SHP77 treated with DMSO at 0.1 percent for 48 hours (cell line): ENCODE measurements at regions not wholly inside any gene's neighbourhood (a gene's known extent, or its start where the extent isn't known, plus 50 kb on each side); places are given as distances from the start of the nearest gene placed in this dataset.

Experiments used
- DNase-seq: peaks from one replicate; lab custom pipeline; 2025; lab: John Stamatoyannopoulos, UW

- DNase-seq: no peak
These were observed 461.1 kb downstream of the LPIN1 start for GRCh38 chr2:12207491-12207890.

DNA sequence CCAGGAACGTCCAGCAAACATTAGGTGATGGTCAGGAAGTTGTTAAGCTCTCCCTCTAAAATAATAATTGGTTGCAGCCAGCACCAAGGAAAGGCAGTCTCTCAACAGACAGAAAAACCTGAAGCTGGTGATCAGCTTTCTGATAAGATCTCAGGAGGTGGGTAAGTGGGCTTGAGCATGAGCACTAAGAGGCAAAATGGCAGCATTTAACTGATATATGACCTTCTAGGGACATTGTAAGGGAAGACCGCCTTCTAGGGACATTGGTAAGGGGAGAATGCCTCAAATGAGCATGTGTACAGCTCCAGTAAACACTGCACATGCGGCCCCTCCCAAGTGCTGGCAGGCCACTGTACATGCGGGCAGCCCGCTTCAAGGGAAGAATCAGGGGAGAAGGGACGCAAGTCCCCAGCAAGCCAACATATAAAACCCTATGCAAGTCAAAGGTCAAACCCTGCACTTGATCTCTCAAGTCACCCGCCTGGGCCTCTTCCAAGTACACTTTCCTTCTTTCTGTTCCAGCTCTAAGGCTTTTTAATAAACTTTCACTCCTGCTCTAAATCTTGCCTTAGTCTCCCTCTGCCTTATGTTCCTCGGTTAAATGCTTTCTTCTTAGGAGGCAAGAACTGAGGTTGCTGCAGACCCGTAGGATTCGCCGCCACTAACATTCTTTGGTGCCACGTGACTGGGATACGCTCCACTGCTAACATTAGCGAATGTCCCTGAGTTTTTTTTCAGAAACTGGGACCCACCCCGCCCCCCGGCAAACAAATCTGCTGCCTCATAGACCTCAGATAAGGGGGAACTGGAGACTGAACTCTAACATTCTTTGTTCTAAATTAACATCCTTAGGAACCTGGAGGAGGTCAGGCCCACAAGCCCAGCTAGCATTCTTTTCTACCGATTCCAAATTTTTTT is 463.8 kb downstream of the LPIN1 start:
- no peak for DNase-seq

GRCh38 chr2:12211326-12212175 is 465.1 kb downstream of the LPIN1 start:
- DNase-seq: no peak

DNA sequence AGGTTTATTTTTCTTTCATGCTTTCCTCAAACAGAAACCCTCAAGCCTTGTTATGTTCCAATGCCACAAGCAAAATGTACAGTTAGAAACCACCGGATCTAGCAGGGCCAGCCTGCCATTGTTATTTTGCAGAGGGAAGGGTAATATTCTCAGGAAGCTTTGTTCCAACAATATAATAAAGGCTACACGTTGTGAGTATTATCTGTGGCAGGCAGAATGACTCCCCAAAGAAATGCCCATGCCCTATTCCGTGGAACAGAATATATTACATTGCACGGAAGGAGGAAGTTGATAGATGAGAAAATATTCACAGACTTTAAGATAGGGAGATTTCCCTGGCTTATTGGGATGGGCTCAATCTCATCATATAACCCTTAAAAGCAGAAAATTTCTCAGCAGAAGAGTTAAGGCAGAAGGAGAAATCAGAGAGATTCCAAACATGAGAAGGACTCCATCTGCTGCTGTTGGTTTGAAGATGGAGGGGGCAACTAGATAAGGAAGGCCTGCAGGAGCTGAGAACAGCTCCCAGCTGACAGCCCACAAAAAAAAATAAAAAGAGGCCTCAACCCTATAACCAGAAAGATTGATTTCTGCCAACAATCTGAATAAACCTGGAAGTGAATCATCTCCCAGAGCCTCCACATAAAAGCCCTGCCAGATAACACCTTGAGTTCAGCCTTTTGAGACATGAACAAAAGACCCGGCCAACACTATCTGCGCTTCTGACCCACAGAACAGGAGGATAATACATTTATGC is 466.6 kb downstream of the LPIN1 start:
- DNase-seq: no peak

- DNase-seq: no peak
These were observed 470.7 kb downstream of the LPIN1 start for GRCh38 chr2:12217175-12217574.

GRCh38 chr2:12219761-12220160 is 473.3 kb downstream of the LPIN1 start:
- DNase-seq: no peak

DNA sequence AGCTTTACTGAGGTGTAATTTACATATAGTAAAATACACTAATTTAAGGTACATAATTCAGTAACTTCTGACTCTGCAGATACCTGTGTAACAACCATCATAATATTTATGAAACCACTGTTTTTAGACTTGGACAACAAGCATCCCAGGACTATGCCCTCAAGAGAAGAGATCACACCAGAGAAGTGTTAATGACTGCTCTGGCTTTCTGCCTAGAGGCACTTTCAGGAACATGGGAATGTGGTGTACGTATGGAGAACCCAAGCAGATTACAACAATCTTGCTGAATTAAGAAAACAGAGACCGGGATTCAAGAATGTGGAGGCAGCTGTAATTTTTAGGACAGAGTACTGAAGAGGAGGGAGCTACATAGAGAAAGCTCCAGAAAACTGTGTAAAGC is 475.2 kb downstream of the LPIN1 start:
- DNase-seq: no peak

DNA sequence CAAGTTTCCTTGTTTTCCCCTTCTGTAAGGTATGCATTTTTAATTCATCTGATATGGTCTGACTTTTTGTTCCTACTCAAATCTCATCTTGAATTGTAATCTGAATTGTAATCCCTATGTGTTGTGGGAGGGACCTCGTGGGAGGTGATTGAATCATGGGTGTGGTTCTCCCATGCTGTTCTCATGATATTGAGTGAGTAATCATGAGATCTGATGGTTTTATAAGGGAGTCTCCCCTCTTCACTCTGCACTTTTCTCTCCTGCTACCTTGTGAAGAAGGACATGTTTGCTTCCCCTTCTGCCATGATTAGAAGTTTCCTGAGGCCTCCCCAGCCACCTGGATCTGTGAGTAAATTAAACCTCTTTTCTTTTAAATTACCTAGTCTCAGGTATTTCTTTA is 476.1 kb downstream of the LPIN1 start:
- no peak for DNase-seq

- DNase-seq: no peak
These were observed 477.3 kb downstream of the LPIN1 start for GRCh38 chr2:12223732-12224131.

GRCh38 chr2:12226653-12227052 is 480.2 kb downstream of the LPIN1 start:
- no peak for DNase-seq

DNA sequence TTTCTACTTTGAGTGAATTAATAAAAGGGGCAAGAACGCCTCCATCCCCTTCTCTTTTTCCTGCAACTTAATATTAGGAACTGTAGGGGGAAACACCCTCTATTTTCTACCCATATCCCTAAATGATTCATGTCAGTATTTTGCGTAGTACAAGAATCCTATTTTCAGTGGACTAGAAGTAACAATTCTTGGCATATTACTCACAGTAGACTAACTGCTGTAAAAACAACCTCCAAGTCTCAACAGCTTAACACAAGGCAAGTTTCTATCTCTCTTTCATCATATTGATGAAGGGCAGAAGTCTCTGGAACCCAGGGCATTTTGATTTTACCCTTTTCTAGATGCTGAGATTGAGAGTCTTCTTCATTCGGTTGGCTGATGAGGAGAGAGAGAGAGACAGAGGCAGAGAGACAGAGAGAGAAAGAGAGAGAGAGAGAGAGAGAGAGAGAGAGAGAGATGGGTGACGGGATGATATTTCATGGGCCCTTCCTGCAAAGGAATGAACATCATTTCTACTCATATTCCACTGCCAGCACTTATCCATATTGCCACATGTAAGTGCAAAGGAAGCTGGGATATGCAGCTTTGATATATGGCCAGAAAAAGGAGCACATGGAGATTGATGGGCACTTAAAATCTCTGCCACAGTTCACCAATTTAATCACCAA is 481.6 kb downstream of the LPIN1 start:
- no peak for DNase-seq

DNA sequence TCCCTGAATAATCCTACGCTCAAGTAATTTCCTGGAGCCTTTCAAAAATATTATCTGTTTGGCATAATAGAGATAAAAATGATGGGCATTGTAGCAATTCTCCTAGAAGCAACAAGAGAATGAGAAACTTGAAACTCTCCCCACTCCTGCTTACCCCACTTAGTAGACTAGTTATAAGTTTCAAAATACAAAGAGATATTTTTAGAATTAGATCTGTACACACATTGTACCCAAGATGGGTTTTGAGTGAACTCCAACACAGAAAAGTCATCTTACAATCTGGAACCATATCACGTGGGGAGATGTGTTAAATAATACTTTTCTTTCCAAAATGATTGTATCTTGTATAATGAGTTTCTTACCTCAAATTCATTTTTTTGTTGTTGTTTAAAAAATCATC is 484.9 kb downstream of the LPIN1 start:
- no peak for DNase-seq

GRCh38 chr2:12232876-12233275 is 483.9 kb upstream of the TRIB2 start:
- no peak for DNase-seq

- DNase-seq: no peak
These were observed 480.4 kb upstream of the TRIB2 start for GRCh38 chr2:12236136-12236844.

- DNase-seq: no peak
These were observed 476.5 kb upstream of the TRIB2 start for GRCh38 chr2:12240206-12240605.

- DNase-seq: no peak
These were observed 473.4 kb upstream of the TRIB2 start for GRCh38 chr2:12243381-12243780.

- no peak for DNase-seq
These were observed 472.7 kb upstream of the TRIB2 start for GRCh38 chr2:12244070-12244469.

DNA sequence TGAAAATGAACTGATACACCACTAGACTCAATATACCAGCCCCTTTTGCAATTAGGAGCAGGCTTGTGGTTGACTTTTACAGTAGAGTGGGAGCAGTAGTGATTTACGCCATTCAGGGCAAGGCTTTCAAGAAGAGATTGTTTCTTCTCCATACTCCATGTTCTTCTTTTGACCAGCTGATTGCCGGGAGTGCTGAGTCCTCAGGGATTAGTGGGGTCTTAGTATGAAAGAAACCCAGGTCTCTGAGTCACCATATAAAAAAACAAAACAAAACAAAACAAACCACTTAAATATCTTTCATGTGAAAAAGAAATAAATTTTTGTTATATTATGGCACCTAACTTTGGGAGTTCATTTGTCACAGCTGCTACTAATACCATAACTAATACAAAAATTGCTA is 465.6 kb upstream of the TRIB2 start:
- no peak for DNase-seq

DNA sequence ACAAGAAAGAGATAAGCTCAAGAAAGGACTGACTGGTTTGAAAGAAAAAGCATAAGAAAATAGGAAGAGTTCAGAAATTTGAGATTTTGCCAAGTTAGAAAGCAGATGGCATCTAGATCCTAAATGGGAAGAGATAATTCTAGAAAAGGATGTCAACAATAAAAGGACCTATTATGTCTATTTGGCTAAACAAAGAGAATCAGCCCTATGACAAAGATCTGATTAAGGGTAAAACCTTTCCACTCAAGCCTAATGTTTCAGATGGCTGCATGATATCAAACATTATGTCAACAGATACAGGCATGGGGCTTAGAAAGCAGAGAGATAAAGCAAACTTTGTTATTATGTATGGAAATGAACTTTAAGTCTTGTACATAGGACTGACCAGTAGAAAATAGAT is 465.0 kb upstream of the TRIB2 start:
- no peak for DNase-seq

- DNase-seq: no peak
These were observed 463.5 kb upstream of the TRIB2 start for GRCh38 chr2:12253167-12253778.
